ENCODE measurements at regions not wholly inside any gene's neighbourhood (a gene's known extent, or its start where the extent isn't known, plus 50 kb on each side); places are given as distances from the start of the nearest gene placed in this dataset.
A peak's percentile ranks its signal among the peaks of the same experiment; 100 is the strongest.

DNA sequence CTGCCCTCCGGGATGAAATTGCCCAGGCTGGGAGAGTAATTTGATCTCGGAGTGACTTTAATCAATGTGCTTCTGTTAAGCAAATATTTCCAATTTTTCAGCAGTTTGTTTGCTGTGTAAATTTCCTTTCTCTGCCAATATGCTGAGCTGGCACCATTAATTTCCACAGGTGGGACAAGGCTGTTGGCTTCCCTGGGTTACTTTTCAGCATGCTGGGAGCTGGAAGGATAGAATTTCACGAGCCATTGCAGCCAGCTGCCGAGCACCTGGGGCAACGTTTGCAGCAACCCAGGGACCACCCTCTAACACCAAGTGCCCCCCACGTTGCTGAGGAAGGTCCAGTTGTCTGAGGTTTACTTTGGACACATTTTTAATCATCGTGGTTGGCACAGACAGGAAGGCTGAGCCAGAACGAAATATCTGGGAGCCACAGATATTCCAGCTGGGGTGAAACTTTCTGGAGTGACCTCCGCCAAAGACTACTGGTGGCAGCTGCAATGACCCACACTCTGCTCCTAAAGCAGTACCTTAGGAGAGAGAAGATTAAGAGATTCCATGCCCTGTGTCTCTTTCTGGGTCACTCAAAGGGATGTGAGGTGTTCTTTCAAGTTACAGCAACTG, 293.3 kb upstream of the RGMA start:
- TF ChIP-seq, protein P1, sequence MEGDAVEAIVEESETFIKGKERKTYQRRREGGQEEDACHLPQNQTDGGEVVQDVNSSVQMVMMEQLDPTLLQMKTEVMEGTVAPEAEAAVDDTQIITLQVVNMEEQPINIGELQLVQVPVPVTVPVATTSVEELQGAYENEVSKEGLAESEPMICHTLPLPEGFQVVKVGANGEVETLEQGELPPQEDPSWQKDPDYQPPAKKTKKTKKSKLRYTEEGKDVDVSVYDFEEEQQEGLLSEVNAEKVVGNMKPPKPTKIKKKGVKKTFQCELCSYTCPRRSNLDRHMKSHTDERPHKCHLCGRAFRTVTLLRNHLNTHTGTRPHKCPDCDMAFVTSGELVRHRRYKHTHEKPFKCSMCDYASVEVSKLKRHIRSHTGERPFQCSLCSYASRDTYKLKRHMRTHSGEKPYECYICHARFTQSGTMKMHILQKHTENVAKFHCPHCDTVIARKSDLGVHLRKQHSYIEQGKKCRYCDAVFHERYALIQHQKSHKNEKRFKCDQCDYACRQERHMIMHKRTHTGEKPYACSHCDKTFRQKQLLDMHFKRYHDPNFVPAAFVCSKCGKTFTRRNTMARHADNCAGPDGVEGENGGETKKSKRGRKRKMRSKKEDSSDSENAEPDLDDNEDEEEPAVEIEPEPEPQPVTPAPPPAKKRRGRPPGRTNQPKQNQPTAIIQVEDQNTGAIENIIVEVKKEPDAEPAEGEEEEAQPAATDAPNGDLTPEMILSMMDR (IDR thresholded peaks at IDR 0.05): no peak
- 66 to 67% methylated on average over 9 of the region's 9 CpGs for WGBS, 2 donors
- Histone ChIP-seq H3K4me1 (no peaks in the 10 kb centered on the region), H3K9me3 (no peaks in the 10 kb centered on the region), H3K4me3 (no peak overlapping the region), H3K27me3 (no peaks in the 10 kb centered on the region), H3K36me3 (ENCODE audit: low read depth, missing control alignments) (no peaks in the 10 kb centered on the region), H3K27ac (no peak overlapping the region)
- DNase-seq: no peak
- intact Hi-C loops (cut with DNase I; ENCODE audit: low total_unique reads): no loop called here

DNA sequence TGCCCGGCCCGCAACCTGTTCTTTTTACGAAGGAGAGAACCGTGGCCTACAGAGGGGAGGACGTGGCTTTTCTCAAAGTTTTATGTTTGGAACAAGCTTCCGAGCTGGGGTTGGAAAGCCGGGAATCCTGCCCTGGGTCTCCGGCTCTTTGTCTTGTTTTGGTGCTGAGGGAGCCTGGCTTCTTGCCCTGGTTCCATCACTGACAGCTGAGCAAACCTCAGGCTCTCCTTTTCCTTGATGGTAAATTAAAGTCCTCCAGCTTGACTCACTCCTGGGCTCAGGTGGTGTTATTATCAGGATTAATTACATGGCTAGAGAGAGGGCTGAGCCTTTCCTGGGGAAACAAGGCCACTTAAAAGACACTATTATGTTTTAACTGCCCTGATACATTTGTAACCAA, 289.5 kb upstream of the RGMA start:
- Histone ChIP-seq H3K36me3 (ENCODE audit: low read depth, missing control alignments) (no peaks in the 10 kb centered on the region), H3K27me3 (no peaks in the 10 kb centered on the region), H3K27ac (no peak overlapping the region), H3K4me1 (no peaks in the 10 kb centered on the region), H3K4me3 (no peak overlapping the region), H3K9me3 (no peaks in the 10 kb centered on the region)
- peak; percentile 48 for DNase-seq
- TF ChIP-seq POLR2A (IDR thresholded peaks at IDR 0.05): no peak
- TF ChIP-seq, protein P1 (IDR thresholded peaks at IDR 0.05): no peak
- 63 to 71% methylated on average over 8 of the region's 8 CpGs for whole genome bisulfite sequencing, 2 donors
- intact Hi-C loops (cut with DNase I; ENCODE audit: low total_unique reads): no loop called here

DNA sequence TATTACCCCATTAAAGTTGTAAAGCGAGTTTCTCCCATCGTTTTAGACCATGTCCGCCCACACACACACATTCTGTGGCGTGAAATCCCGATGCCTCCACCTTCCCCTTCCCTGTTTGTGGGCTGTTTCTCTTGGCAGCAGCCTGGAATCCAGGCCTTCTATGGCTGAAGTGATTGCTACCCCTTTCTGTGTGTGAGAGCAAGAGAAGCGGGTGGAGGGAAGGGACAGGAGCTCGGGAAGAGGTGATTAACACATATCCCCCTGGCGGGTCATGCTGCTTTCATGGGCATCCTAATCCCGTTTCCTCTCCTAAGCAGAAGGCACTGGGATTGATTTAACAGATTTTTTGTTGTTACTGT, 283.8 kb upstream of the RGMA start:
- WGBS, 2 donors: 79 to 86% methylated on average over 9 of the region's 9 CpGs
- intact Hi-C loops (cut with DNase I; ENCODE audit: low total_unique reads): no loop called here
- TF ChIP-seq, protein P1 (IDR thresholded peaks at IDR 0.05): no peak
- no peak for TF ChIP-seq POLR2A (IDR thresholded peaks at IDR 0.05)

DNA sequence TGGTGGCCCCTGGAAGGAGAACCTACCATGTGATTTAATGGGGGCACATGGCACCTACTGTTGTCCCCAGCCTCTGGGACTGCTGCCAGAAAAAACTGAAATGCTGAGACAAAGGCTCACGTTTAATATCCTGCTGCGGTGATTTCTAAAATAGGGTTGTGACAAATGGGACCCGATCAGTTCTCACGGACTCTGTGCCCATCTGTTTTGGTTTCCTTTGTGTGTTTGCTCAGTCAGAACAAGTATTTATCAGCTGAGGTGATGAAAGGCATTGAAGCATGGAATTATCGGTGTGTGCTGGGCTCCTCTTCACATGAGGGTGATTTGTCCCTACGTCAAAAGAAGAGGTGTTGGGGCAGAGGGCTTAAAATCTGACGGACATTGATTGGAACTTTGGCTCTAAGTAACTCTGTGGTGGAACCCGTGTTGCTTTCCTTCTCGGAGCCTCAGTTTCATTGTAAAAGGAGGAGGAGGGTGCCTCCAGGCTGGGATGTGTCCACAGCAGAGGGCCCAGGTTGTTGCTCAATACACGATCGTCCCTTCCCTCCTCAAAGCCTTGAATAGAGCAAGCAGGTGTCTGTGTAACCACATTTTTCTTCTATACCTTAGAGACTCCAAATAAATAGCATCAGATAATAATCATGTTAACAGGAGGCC, 283.3 kb upstream of the RGMA start:
- Histone ChIP-seq H3K27me3 (no peaks in the 10 kb centered on the region), H3K27ac (no peak overlapping the region), H3K4me3 (no peak overlapping the region), H3K4me1 (no peaks in the 10 kb centered on the region), H3K36me3 (ENCODE audit: low read depth, missing control alignments) (no peaks in the 10 kb centered on the region), H3K9me3 (no peaks in the 10 kb centered on the region)
- TF ChIP-seq, protein P1 (IDR thresholded peaks at IDR 0.05): no peak
- no peak for TF ChIP-seq POLR2A (IDR thresholded peaks at IDR 0.05)
- 80 to 83% methylated on average over 11 of the region's 11 CpGs for WGBS, 2 donors
- intact Hi-C loops (cut with DNase I; ENCODE audit: low total_unique reads): no loop called here
- DNase-seq: no peak

More for the DNA sequence above, 283.8 kb upstream of the RGMA start:
- no peaks in the 10 kb centered on the region for H3K4me1 ChIP-seq
- DNase-seq: no peak
- H3K36me3 ChIP-seq (ENCODE audit: low read depth, missing control alignments): no peaks in the 10 kb centered on the region
- no peaks in the 10 kb centered on the region for H3K27me3 ChIP-seq
- no peak overlapping the region for H3K4me3 ChIP-seq
- no peaks in the 10 kb centered on the region for H3K9me3 ChIP-seq
- no peak overlapping the region for H3K27ac ChIP-seq

Data from testis (tissue), 2 donors.